ENCODE measurements at regions not wholly inside any gene's neighbourhood (a gene's known extent, or its start where the extent isn't known, plus 50 kb on each side); places are given as distances from the start of the nearest gene placed in this dataset. TPM values are rescaled to one million over a fixed set of nuclear protein-coding genes. Genes with fewer than 3 reads are reported as not detected.

- DNase-seq, result no peak
Measured at GRCh38 chr21:35116777-35117176, 67.7 kb upstream of the RUNX1 start.

GRCh38 chr21:35113064-35113463 is 64.0 kb upstream of the RUNX1 start:
- no peak for DNase-seq

GRCh38 chr21:35111321-35111930 is 62.3 kb upstream of the RUNX1 start:
- DNase-seq, result peak; percentile 64

GRCh38 chr21:35108887-35109286 is 59.8 kb upstream of the RUNX1 start:
- DNase-seq, result no peak

- no peak for DNase-seq
Measured at GRCh38 chr21:35107520-35107919, 58.4 kb upstream of the RUNX1 start.

GRCh38 chr21:35106246-35106835 is 57.2 kb upstream of the RUNX1 start:
- peak; percentile 41 for DNase-seq

GRCh38 chr21:35102488-35103371 is 53.6 kb upstream of the RUNX1 start:
- DNase-seq, result peak; percentile 27

GRCh38 chr21:35100349-35100811 is 51.3 kb upstream of the RUNX1 start:
- peak; percentile 60 for DNase-seq

- no peak for DNase-seq
Measured at GRCh38 chr21:35099310-35099709, 50.2 kb upstream of the RUNX1 start.

Small RNA genes in the stretch of these regions (small RNA-seq; reads per million reads assigned to genes)
- gene EZH2P1 (ENCODE audit: low replicate concordance), result not detected
- gene MIR802 (ENCODE audit: low replicate concordance), result not detected
